H7 (cell line): ENCODE measurements at regions not wholly inside any gene's neighbourhood (a gene's known extent, or its start where the extent isn't known, plus 50 kb on each side); places are given as distances from the start of the nearest gene placed in this dataset.

Source experiments
- DNase-seq: peaks from one replicate; pipeline ENCODE4 v3.0.0; 2012
- H3K27me3 ChIP-seq: 2 replicates; pipeline ENCODE4 v1.6.0; 2011; ENCODE audit warnings: mild to moderate bottlenecking, low read length; ENCODE audit not compliant: control insufficient read depth, insufficient read depth
- H3K36me3 ChIP-seq: replicated peaks from 2 replicates; pipeline ENCODE4 v1.5.1; 2011; ENCODE audit warnings: low read length; ENCODE audit not compliant: control insufficient read depth, insufficient read depth
- H3K4me3 ChIP-seq: 2 replicates; pipeline ENCODE4 v1.5.1; 2011; ENCODE audit warnings: low read depth, mild to moderate bottlenecking, control low read depth, low read length, moderate library complexity; ENCODE audit not compliant: insufficient read depth

- Histone ChIP-seq H3K4me3 (no peak overlapping the region), H3K27me3 (no peaks in the 10 kb centered on the region), H3K36me3 (no peaks in the 10 kb centered on the region)
- no peak for DNase-seq
Observed at GRCh38 chr3:124599147-124599765, 131.0 kb upstream of the UMPS start.

- Histone ChIP-seq H3K36me3 (no peaks in the 10 kb centered on the region), H3K4me3 (no peak overlapping the region), H3K27me3 (no peaks in the 10 kb centered on the region)
- no peak for DNase-seq
Observed at GRCh38 chr3:124599779-124600693, 130.2 kb upstream of the UMPS start.

GRCh38 chr3:124600765-124601164 is 129.5 kb upstream of the UMPS start:
- Histone ChIP-seq H3K27me3 (no peaks in the 10 kb centered on the region), H3K4me3 (no peak overlapping the region), H3K36me3 (no peaks in the 10 kb centered on the region)
- DNase-seq = no peak

GRCh38 chr3:124601190-124601589 is 129.1 kb upstream of the UMPS start:
- Histone ChIP-seq H3K4me3 (no peak overlapping the region), H3K36me3 (no peaks in the 10 kb centered on the region), H3K27me3 (no peaks in the 10 kb centered on the region)
- no peak for DNase-seq

- Histone ChIP-seq H3K4me3 (no peak overlapping the region), H3K27me3 (no peaks in the 10 kb centered on the region), H3K36me3 (no peaks in the 10 kb centered on the region)
- DNase-seq = no peak
Observed at GRCh38 chr3:124602980-124603627, 127.1 kb upstream of the UMPS start.

GRCh38 chr3:124605781-124606579 is 124.3 kb upstream of the UMPS start:
- no peak overlapping the region for H3K4me3 ChIP-seq
- no peak for DNase-seq
- H3K27me3 ChIP-seq = no peaks in the 10 kb centered on the region
- no peaks in the 10 kb centered on the region for H3K36me3 ChIP-seq

- no peaks in the 10 kb centered on the region for H3K36me3 ChIP-seq
- no peak for DNase-seq
- no peaks in the 10 kb centered on the region for H3K27me3 ChIP-seq
- H3K4me3 ChIP-seq = no peak overlapping the region
Observed at GRCh38 chr3:124607163-124607562, 123.1 kb upstream of the UMPS start.

- Histone ChIP-seq H3K36me3 (no peaks in the 10 kb centered on the region), H3K27me3 (no peaks in the 10 kb centered on the region), H3K4me3 (no peak overlapping the region)
- no peak for DNase-seq
Observed at GRCh38 chr3:124609402-124609801, 120.8 kb upstream of the UMPS start.

- DNase-seq = no peak
- Histone ChIP-seq H3K27me3 (no peaks in the 10 kb centered on the region), H3K4me3 (no peak overlapping the region), H3K36me3 (no peaks in the 10 kb centered on the region)
Observed at GRCh38 chr3:124610130-124610529, 120.1 kb upstream of the UMPS start.

- H3K27me3 ChIP-seq = no peaks in the 10 kb centered on the region
- no peak for DNase-seq
- H3K36me3 ChIP-seq = no peaks in the 10 kb centered on the region
- no peak overlapping the region for H3K4me3 ChIP-seq
Observed at GRCh38 chr3:124611520-124611919, 118.7 kb upstream of the UMPS start.

- Histone ChIP-seq H3K36me3 (no peaks in the 10 kb centered on the region), H3K4me3 (no peak overlapping the region), H3K27me3 (no peaks in the 10 kb centered on the region)
- DNase-seq = no peak
Observed at GRCh38 chr3:124615896-124616543, 114.2 kb upstream of the UMPS start.

- Histone ChIP-seq H3K4me3 (no peak overlapping the region), H3K36me3 (no peaks in the 10 kb centered on the region), H3K27me3 (no peaks in the 10 kb centered on the region)
- DNase-seq = no peak
Observed at GRCh38 chr3:124617177-124617576, 113.1 kb upstream of the UMPS start.

GRCh38 chr3:124619887-124620599 is 110.2 kb upstream of the UMPS start:
- H3K36me3 ChIP-seq = no peaks in the 10 kb centered on the region
- no peak overlapping the region for H3K4me3 ChIP-seq
- no peaks in the 10 kb centered on the region for H3K27me3 ChIP-seq
- DNase-seq = no peak
